HG02973 (cell line): ENCODE measurements at regions not wholly inside any gene's neighbourhood (a gene's known extent, or its start where the extent isn't known, plus 50 kb on each side); places are given as distances from the start of the nearest gene placed in this dataset.
"Not testable (repeated sequence)": the region's sequence is repeated elsewhere in the genome, so short reads cannot be mapped to it uniquely, and the experiment has no call there.

Experiments used
- ATAC-seq: cut with Tn5 transposase; IDR thresholded peaks from one replicate; pipeline ENCODE4 v1.9.1; 2021; ENCODE audit warnings: moderate library complexity; ENCODE audit not compliant: unreplicated experiment

DNA sequence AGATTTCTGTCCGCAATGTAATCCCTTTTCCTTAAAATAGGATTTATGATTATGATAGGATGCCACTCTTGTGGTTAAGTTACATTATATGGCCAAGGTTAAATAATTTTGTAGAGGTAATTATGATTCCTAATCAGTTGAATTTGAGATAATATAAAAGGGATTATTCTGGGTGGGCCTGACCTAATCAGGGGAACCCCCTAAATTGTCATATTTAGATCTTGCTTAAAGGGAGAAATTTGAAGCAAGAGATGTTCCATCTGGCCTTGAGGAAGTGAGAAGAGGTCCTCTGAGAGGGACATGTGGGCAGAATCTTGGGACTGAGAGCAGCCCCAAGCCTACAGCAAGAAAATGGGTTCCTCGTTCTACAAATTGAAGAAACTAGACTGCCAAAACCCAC, 1550.1 kb upstream of the TENM4 start:
- no peak for ATAC-seq

GRCh38 chr11:80987171-80987570, 1546.3 kb upstream of the TENM4 start:
- no peak for ATAC-seq

DNA sequence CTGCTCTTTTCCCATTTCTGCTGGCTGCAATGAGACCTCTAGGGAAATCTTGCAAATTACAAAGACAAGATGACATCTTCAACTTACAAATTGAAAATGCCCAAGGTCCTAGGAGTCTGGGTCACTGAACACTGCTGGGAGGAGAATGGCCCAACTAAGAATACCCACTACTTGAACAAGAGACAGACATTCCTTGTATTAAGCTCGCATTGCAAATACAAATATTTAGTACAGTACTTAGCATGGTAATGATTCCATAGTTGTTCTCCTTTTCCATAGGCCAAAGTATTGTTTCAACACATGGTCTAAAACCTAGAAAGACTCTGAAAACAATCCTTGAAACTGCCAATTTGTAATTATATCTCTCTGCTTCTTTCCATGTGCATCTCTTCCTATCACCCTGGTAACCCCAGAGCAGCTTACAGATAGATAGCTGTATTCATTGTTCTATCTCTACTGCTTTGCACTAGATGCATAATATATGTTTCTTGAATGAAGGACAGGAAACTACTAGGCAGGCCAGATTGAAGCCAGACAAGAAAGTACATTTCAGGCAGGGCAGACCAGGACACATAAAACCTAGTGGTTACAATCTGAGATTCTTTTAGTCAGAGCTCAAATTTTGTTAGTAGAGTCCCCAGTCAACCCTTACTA, 1545.7 kb upstream of the TENM4 start:
- ATAC-seq: no peak

DNA sequence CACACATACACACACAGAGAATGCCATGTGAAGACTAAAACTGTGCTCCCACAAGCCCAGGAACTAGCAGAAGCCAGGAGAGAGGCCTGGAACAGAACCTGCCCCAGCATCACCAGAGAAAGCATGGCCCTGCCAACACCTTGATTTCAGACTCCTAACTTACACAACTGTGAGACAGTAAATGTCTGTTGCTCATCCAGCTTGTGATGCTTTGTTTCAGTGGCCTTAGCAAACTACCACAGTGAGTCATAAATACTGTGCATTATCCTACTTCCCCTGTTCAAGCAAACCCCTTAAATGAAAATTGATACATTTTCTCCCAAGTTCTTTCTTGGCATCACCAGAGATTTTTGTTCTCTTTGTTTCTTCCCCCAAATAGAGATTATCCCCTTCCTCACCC, 1539.4 kb upstream of the TENM4 start:
- ATAC-seq: no peak

DNA sequence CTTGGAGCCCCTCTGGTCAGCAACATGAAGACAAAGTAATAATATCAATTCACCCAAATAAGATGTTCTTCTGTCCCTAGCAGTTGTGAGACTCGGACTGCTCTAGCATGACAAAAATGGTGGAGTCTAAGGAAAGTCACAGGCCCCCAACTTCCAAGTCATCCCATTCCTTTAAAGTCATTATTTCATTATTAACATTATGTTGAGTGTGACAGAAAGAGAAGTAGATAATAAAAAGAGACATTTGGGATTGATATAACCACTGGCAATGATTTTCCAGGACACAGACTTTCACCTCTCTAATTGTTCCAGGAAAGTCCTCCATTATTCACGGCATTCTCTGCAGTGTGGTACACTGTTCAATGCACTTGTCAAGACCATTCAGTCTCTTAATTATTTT, 1533.0 kb upstream of the TENM4 start:
- no peak for ATAC-seq

- no peak for ATAC-seq
Observed at GRCh38 chr11:80970037-80970436, 1529.2 kb upstream of the TENM4 start.

DNA sequence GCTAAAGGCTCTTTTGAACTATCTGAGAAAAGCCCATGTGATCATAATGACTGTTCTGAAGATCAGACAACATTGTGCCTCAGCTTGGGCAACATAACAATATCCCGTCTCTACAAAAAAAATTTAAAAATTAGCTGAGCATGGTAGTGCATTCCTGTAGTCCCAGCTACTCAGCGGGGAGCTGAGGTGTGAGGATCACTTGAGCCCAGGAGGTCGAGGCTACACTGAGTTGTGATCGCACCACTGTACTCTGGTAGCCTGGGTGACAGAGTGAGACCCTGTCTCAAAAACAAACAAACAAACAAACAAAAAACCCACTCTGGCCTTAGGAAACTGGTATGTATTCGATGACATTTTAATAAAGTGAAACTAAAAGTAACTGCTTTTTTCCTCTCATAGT, 1526.8 kb upstream of the TENM4 start:
- ATAC-seq: no peak

GRCh38 chr11:80960381-80961029, 1519.7 kb upstream of the TENM4 start:
- ATAC-seq: no peak

GRCh38 chr11:80959751-80960150, 1518.9 kb upstream of the TENM4 start:
- ATAC-seq: no peak

- no peak for ATAC-seq
Observed at GRCh38 chr11:80958987-80959386, 1518.2 kb upstream of the TENM4 start.

DNA sequence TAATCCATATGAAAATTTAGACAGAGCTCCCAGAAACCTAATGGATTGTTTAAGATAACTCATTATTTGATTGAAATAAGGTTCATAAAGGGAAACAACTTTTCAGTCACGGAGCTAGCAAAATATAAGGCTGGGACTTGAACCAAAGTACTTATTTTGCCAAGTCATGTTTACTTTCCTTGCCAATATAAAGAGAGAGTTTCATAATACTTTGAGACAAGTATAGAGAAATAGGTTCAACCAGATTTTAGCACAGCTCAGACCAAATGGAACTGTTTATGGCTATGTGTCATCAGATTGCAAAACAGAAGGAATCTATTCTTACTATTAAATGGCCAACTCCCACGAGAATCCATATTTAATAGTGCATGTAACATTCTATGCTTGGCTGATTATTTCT, 1517.5 kb upstream of the TENM4 start:
- no peak for ATAC-seq

GRCh38 chr11:80955588-80955987, 1514.8 kb upstream of the TENM4 start:
- no peak for ATAC-seq

- ATAC-seq: no peak
Observed at GRCh38 chr11:80948781-80949180, 1508.0 kb upstream of the TENM4 start.

DNA sequence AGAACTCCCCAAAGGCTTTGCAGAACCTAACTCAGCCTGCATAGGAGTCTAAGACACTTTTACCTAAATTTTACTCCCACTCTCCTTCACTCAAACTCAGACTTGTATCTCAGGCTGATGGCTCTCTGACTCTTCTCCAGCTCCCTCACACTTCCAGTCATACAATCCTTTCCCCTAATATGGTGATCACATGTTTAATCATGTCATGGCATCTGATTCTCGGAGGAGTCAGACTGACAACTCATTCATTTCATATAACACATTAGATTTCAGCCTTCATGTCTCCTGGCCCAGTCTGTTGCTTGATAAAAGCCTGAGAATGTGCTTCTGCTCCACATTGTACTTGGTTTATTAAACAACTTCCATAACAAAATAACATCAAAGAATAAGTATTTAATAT, 1503.9 kb upstream of the TENM4 start:
- ATAC-seq: no peak

GRCh38 chr11:80943226-80943625, 1502.4 kb upstream of the TENM4 start:
- ATAC-seq: no peak

DNA sequence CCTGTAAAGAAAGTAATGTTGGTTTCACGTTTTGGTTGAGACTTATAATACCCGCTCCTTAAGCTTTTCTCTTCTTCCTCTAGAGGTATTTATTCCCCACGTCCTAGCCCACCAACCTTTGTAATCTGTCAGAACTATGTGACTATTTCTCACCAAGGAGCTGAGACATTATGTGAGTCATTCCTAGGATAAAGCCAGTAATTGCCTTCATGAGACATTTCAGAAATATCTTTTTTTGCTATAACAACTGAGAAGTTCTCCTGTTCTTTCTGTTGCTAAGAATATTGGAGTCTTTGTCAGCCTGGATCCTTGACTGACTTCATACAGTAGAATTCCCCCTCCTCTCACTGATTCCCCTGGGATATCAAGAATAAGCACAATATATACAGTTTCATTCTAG, 1497.0 kb upstream of the TENM4 start:
- no peak for ATAC-seq

DNA sequence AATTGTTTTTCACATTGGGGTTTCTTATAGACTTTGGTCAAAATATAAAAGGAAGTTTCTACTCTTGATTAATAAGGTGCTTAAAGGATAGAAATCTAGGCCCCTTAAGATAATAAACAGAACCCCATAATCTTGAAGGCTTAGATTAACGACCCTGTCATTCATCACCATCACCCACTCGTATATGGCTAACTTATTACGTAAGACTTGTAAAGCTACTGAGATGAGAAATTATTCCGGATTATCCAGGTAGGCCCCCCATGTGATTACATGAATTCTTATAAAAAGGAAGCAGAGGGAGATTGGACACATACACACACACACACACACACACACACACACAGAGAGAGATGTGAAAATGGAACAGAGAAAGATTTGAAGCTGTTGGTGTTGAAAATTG, 1489.2 kb upstream of the TENM4 start:
- ATAC-seq: no peak

DNA sequence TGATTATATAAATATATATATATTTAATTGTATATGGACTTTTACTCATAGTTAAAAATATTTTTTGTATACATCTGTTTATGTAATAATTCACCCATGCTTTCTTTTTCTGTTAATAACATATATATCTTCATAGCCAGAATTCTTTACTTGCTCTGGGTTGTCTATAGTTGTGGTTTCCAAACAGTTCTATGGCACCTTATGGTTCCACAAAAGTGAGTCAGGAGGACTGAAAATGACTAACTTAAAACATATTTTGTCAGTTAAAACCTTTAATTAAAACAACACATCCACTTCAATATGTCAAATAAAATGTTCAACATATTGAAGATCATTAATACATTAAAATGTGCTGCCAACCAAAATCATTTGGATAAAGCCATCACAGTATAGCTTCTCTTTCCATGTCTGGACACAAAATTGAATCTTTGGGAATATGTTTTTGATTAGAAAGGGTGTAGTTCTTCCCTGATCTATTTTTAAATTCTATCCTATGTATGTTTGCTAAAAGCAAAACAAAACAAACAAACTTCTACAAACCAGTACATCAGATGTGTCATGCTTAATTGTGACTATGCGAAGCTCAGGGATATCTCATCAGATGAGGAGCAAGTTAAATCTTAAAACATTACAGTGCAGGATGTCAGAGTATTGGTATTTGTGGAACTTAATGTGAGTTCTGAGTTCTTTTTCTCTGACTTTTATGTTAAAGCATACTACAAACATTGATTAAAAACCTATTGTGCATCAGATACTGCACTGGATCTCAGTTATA, 1488.4 kb upstream of the TENM4 start:
- ATAC-seq: no peak

DNA sequence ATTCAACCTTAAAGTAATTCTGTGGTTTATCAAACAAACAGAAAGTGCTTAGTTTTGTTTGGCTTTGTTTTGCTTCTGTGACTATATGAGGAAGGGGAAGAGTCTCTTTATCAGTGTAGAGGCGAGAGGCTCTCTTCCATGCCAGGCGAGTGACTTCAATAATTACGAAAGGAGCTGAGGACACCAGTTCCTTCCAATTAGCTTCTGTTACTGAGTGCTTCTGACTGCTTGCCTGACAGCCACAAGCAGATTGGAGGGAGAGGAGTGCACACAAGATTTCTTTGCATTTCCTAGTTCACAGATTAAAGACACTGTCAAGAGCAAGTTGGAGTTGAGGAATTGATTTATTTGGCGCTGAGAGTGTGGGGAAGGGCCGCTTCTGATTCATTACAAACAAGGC, 1484.5 kb upstream of the TENM4 start:
- ATAC-seq: no peak

GRCh38 chr11:80921310-80921709, 1480.5 kb upstream of the TENM4 start:
- not testable (repeated sequence) for ATAC-seq

DNA sequence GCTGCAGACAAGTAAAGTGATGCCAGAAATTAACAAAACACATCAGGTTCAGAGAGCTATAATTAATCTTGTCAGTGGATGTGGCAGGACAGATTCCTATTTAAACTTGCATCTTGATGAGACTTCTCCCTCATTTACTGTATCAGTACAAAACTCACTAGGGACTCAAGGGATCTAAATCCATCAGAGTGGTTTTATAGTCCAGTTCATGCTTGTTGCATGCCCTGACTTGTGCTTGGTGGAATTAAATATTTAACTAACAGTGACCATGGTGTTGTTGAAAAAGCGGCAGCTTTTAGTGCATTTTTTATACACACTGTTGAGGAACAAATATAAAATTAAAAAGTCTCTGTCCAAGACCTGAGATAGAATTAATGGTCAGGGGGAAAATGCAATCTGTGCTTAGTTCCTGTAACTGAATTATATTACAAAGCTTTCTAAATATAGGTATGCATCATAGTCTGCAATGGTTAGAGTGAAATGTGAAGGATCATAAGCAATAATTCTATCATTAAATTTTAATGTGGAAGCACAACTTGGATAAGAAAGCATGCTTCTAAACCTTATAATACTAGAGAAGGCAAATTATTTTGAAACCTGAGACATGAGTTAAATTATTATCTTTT, 1475.5 kb upstream of the TENM4 start:
- no peak for ATAC-seq

- ATAC-seq: no peak
Observed at GRCh38 chr11:80914311-80914710, 1473.5 kb upstream of the TENM4 start.
